Left lung (tissue), 4 donors: ENCODE measurements at regions not wholly inside any gene's neighbourhood (a gene's known extent, or its start where the extent isn't known, plus 50 kb on each side); places are given as distances from the start of the nearest gene placed in this dataset.
"Not testable (repeated sequence)": the region's sequence is repeated elsewhere in the genome, so short reads cannot be mapped to it uniquely, and the experiment has no call there.

Source experiments
- ATAC-seq: fragments of 200-7000 bp; cut with Tn5 transposase; one replicate; pipeline ENCODE4 v1.9.1; 2020; ENCODE audit warnings: moderate library complexity
- DNase-seq, 4 donors: peaks; one replicate each; pipeline ENCODE4 v3.0.0-alpha.2; 2013 to 2020
- H3K27ac ChIP-seq, 2 donors: fragments of 200-600 bp; sonication (generic) in 1 of 2; one replicate each; pipeline versions ENCODE4 v1.5.0 to v1.8.0; 2020 to 2021
- H3K27me3 ChIP-seq, 2 donors: fragments of 200-600 bp; sonication (generic) in 1 of 2; one replicate each; pipeline versions ENCODE4 v1.5.0 to v1.8.0; 2020 to 2021
- H3K36me3 ChIP-seq, 2 donors: fragments of 200-600 bp; sonication (generic) in 1 of 2; one replicate each; pipeline versions ENCODE4 v1.5.0 to v1.8.0; 2020 to 2021
- H3K4me1 ChIP-seq, 2 donors: fragments of 200-600 bp; one replicate each; pipeline ENCODE4 v1.8.0; 2021
- H3K4me3 ChIP-seq, 2 donors: fragments of 200-600 bp; sonication (generic) in 1 of 2; one replicate each; pipeline versions ENCODE4 v1.5.0 to v1.8.0; 2020 to 2021; ENCODE audit warnings: mild to moderate bottlenecking in 1 of 2
- H3K9me3 ChIP-seq, 2 donors: fragments of 200-600 bp; sonication (generic) in 1 of 2; one replicate each; pipeline versions ENCODE4 v1.5.0 to v1.8.0; 2020 to 2021
- intact Hi-C, 2 donors: fragments of 100-400 bp; cut with DNase I; formaldehyde crosslinking; loops; one replicate each; pipeline versions ENCODE4 v1.11.2 to v1.14.2; 2022
- TF ChIP-seq, protein P1 (sequence below), 2 donors: fragments of 200-600 bp; sonication (generic) in 1 of 2; IDR thresholded peaks; one replicate each; pipeline versions ENCODE4 v1.5.0 to v1.8.0; 2021; ENCODE audit warnings: antibody characterized with exemption in 2 of 2
- donor health status: DM: no; HTN: yes; CAD: no.
- donor health status: DM: no; HTN: no; CAD: no.

- no peak for ATAC-seq
- Histone ChIP-seq H3K4me3 (no peak overlapping the region), H3K36me3 (no peaks in the 10 kb centered on the region), H3K27me3 (no peaks in the 10 kb centered on the region), H3K27ac (no peak overlapping the region), H3K4me1 (no peaks in the 10 kb centered on the region), H3K9me3 (peaks cover 0 to 4% of the 10 kb centered on the region in 2 donors)
- DNase-seq: no peak
- intact Hi-C loops: no loop called here
- TF ChIP-seq, protein P1, sequence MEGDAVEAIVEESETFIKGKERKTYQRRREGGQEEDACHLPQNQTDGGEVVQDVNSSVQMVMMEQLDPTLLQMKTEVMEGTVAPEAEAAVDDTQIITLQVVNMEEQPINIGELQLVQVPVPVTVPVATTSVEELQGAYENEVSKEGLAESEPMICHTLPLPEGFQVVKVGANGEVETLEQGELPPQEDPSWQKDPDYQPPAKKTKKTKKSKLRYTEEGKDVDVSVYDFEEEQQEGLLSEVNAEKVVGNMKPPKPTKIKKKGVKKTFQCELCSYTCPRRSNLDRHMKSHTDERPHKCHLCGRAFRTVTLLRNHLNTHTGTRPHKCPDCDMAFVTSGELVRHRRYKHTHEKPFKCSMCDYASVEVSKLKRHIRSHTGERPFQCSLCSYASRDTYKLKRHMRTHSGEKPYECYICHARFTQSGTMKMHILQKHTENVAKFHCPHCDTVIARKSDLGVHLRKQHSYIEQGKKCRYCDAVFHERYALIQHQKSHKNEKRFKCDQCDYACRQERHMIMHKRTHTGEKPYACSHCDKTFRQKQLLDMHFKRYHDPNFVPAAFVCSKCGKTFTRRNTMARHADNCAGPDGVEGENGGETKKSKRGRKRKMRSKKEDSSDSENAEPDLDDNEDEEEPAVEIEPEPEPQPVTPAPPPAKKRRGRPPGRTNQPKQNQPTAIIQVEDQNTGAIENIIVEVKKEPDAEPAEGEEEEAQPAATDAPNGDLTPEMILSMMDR (IDR thresholded peaks at IDR 0.05): no peak
Observed at GRCh38 chr11:91513734-91514133, 710.9 kb upstream of the FAT3 start.

DNA sequence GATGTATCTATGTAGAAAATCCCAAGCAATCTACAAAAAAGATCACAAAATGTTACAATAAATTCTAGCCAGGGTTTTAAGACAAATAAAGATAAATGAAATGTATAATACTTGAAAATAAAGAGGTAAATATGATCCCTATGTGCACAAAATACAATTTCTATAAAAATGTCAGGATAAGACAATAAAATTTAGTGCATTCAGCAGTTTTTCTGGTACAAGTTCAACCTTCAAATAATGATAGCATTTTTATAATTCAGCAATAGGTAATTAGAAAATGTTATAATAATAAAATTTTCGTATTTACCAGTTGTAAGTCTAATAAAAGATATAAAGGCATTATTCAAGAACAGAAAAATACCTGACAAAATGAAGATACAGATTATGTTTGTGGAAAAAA, 726.8 kb upstream of the FAT3 start:
- DNase-seq: no peak
- Histone ChIP-seq H3K4me1 (no peaks in the 10 kb centered on the region), H3K27ac (no peak overlapping the region), H3K4me3 (no peak overlapping the region), H3K36me3 (no peaks in the 10 kb centered on the region), H3K9me3 (no peaks in the 10 kb centered on the region), H3K27me3 (no peaks in the 10 kb centered on the region)
- no peak for ATAC-seq
- intact Hi-C loops: no loop called here
- TF ChIP-seq, protein P1 (IDR thresholded peaks at IDR 0.05): no peak

- Histone ChIP-seq H3K9me3 (no peaks in the 10 kb centered on the region), H3K36me3 (no peaks in the 10 kb centered on the region), H3K27me3 (no peaks in the 10 kb centered on the region), H3K27ac (no peak overlapping the region), H3K4me3 (no peak overlapping the region), H3K4me1 (no peaks in the 10 kb centered on the region)
- DNase-seq (no peak), ATAC-seq (no peak)
- intact Hi-C loops: no loop called here
- TF ChIP-seq, protein P1 (IDR thresholded peaks at IDR 0.05): no peak
Observed at GRCh38 chr11:91495837-91496236, 728.8 kb upstream of the FAT3 start.

DNA sequence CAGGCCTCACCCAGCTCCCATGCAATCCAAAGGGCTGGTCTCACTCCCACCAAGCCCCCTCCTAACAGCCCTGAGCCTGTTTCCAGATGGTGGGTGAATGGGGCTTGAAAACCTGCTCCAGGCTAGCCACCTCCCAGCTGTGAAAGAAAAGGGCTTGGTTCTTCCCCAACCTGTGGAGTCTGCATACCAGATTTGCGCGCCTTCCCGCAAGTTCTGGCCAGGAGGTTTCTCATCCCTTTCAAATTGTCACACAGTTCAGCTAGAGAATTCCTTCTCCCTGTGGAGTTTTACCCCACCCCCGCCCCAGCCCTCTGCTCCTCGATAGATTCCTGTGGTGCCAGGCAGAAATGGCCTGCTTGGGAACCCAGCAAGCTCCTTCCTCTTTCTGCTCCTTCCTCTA, 734.6 kb upstream of the FAT3 start:
- Histone ChIP-seq H3K36me3 (no peaks in the 10 kb centered on the region), H3K4me3 (no peak overlapping the region), H3K9me3 (peaks cover 0 to 16% of the 10 kb centered on the region in 2 donors), H3K27ac (no peak overlapping the region), H3K27me3 (no peaks in the 10 kb centered on the region), H3K4me1 (no peaks in the 10 kb centered on the region)
- ATAC-seq (no peak), DNase-seq (no peak)
- TF ChIP-seq, protein P1 (IDR thresholded peaks at IDR 0.05): no peak
- intact Hi-C loops: no loop called here

DNA sequence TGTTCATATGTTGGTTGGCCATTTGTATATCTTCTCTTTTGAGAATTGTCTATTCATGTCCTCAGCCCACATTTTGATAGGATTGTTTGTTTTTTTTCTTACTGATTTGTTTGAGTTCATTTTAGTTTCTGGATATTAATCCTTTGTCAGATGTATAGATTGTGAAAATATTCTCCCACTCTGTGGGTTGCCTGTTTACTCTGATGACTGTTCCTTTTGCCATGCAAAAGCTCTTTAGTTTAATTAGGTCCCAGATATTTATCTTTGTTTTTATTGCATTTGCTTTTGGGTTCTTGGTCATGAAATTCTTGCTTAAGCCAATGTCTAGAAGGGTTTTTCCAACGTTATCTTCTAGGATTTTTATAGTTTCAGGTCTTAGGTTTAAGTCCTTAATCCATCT, 740.7 kb upstream of the FAT3 start:
- peaks cover 0 to 26% of the 10 kb centered on the region in 2 donors for H3K9me3 ChIP-seq
- ATAC-seq, H3K4me3 ChIP-seq, H3K36me3 ChIP-seq, H3K4me1 ChIP-seq, DNase-seq, H3K27ac ChIP-seq, H3K27me3 ChIP-seq, intact Hi-C loops: not testable (repeated sequence)

DNA sequence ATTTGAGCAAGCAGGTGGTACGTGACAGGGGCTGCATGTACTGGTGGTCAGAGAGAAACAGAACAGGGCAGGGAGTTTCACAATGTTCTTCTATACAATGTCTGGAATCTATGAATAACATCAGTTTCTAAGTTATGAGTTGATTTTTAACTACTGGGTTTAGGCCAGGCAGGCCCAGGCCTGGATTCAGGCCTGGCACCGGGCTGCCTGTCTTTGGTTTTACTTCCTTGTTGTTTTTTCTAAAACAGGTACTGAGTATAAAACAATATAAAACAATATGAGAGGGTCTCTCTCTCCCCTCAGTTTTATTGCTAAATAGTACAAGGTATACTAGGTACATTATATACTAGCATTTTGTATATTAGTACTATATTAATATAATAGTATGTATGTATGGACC, 742.7 kb upstream of the FAT3 start:
- H3K27ac ChIP-seq, DNase-seq, H3K27me3 ChIP-seq, H3K36me3 ChIP-seq, H3K4me3 ChIP-seq, intact Hi-C loops, ATAC-seq, H3K4me1 ChIP-seq: not testable (repeated sequence)
- peaks cover 0 to 34% of the 10 kb centered on the region in 2 donors for H3K9me3 ChIP-seq
